ENCODE measurements at regions not wholly inside any gene's neighbourhood (a gene's known extent, or its start where the extent isn't known, plus 50 kb on each side); places are given as distances from the start of the nearest gene placed in this dataset.

- no peak overlapping the region for H3K27ac Mint-ChIP-seq
- H3K9me3 Mint-ChIP-seq, result peaks cover 0 to 5% (median under 1%) of the 10 kb centered on the region in 6 donors
- peaks cover 3 to 8% (median 4%) of the 10 kb centered on the region in 3 donors for H3K27me3 Mint-ChIP-seq (ENCODE audit: low read depth in 3 of 3)
- no peak for DNase-seq
- H3K4me1 Mint-ChIP-seq, result no peaks in the 10 kb centered on the region
- no peak overlapping the region for H3K4me3 Mint-ChIP-seq
- H3K36me3 Mint-ChIP-seq, result no peaks in the 10 kb centered on the region
Measured at GRCh38 chr14:34199585-34199984, 248.7 kb upstream of the EGLN3 start.

- peaks cover 0 to 5% (median 0%) of the 10 kb centered on the region in 6 donors for H3K9me3 Mint-ChIP-seq
- no peaks in the 10 kb centered on the region for H3K4me1 Mint-ChIP-seq
- H3K27me3 Mint-ChIP-seq (ENCODE audit: low read depth in 3 of 3), result peaks cover 3 to 7% (median 4%) of the 10 kb centered on the region in 3 donors
- no peak overlapping the region for H3K4me3 Mint-ChIP-seq
- H3K27ac Mint-ChIP-seq, result no peak overlapping the region
- DNase-seq, result no peak
- no peaks in the 10 kb centered on the region for H3K36me3 Mint-ChIP-seq
Measured at GRCh38 chr14:34198096-34198495, 247.2 kb upstream of the EGLN3 start.

DNA sequence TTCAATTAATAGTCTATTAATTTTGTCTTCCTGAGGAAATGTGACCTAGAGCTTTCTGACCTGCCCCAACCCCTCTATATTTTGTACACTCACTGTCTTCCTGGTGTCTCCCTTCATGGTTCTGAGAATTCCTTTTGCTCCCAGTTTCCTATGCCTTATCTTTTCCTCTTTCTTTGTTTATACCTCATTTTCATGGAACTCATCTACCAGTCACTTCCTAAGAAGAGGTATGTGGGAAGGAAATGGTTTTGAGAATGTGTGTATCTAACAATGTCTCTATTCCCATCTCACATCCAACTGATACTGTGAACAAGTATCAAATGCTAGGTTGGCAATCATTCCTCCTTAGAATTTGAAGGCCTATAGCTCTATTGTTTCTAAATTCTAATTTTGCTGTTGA lies 245.1 kb upstream of the EGLN3 start:
- H3K4me3 Mint-ChIP-seq, result no peak overlapping the region

DNA sequence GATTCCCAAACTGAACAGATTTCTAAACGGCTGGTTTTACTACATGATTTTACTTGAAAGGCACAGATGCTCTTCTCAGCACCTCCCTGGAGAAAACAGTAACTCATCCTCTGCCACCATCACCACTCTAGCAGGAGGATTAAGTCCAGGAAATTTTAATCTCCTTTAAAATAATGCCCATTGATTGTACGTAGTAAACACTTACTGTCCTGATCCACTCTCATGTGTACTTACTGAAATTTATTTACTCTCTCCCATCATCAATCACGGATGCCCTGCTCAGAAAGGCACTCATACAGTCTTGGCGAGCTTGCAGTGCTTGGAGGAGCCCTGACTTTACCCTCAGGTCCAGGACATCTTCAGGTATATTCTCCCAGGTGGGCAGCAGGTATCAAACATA lies 239.8 kb upstream of the EGLN3 start:
- Mint-ChIP-seq H3K27ac (no peak overlapping the region), H3K4me3 (no peak overlapping the region), H3K27me3 (ENCODE audit: low read depth in 3 of 3) (no peaks in the 10 kb centered on the region), H3K36me3 (no peaks in the 10 kb centered on the region), H3K4me1 (no peaks in the 10 kb centered on the region), H3K9me3 (peaks cover 0 to 4% (median under 1%) of the 10 kb centered on the region in 6 donors)
- no peak for DNase-seq

More for the DNA sequence above, 245.1 kb upstream of the EGLN3 start:
- Mint-ChIP-seq H3K27ac (no peak overlapping the region), H3K9me3 (peaks cover 0 to 5% (median 0%) of the 10 kb centered on the region in 6 donors), H3K36me3 (no peaks in the 10 kb centered on the region), H3K27me3 (ENCODE audit: low read depth in 3 of 3) (peaks cover 3 to 7% (median 4%) of the 10 kb centered on the region in 3 donors), H3K4me1 (no peaks in the 10 kb centered on the region)
- no peak for DNase-seq

DNA sequence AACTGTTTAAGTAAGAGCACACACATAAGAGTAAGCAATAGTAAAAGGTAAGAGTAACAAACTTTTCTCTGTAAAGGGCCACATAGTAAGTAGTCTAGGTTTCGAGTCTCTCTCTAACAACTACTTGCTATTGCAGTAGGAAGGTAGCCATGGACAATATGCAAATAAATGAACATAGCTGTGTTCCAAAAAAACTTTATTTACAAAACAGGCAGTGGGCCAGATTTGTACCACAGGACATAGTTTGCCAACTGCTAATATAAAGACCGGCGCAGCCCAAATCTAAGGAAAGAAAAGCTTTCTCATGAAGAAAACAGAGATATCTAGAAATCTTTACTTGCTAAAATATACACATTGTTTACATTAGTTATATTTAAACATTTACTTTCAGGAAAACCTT lies 239.0 kb upstream of the EGLN3 start:
- Mint-ChIP-seq H3K9me3 (peaks cover 0 to 3% (median 2%) of the 10 kb centered on the region in 6 donors), H3K27me3 (ENCODE audit: low read depth in 3 of 3) (no peaks in the 10 kb centered on the region), H3K27ac (no peak overlapping the region), H3K4me3 (no peak overlapping the region), H3K36me3 (no peaks in the 10 kb centered on the region), H3K4me1 (no peaks in the 10 kb centered on the region)
- DNase-seq, result no peak

GRCh38 chr14:34187519-34188044 lies 236.7 kb upstream of the EGLN3 start:
- no peaks in the 10 kb centered on the region for H3K36me3 Mint-ChIP-seq
- H3K4me3 Mint-ChIP-seq, result no peak overlapping the region
- DNase-seq, result no peak
- no peak overlapping the region for H3K27ac Mint-ChIP-seq
- no peaks in the 10 kb centered on the region for H3K27me3 Mint-ChIP-seq (ENCODE audit: low read depth in 3 of 3)
- H3K4me1 Mint-ChIP-seq, result no peaks in the 10 kb centered on the region
- H3K9me3 Mint-ChIP-seq, result peaks cover 0 to 5% (median 2%) of the 10 kb centered on the region in 6 donors

- Mint-ChIP-seq H3K27me3 (ENCODE audit: low read depth in 3 of 3) (no peaks in the 10 kb centered on the region), H3K27ac (no peak overlapping the region), H3K36me3 (no peaks in the 10 kb centered on the region), H3K9me3 (peaks cover 0 to 5% (median 2%) of the 10 kb centered on the region in 6 donors), H3K4me3 (no peak overlapping the region), H3K4me1 (no peaks in the 10 kb centered on the region)
- DNase-seq, result no peak
Measured at GRCh38 chr14:34187061-34187460, 236.2 kb upstream of the EGLN3 start.

DNA sequence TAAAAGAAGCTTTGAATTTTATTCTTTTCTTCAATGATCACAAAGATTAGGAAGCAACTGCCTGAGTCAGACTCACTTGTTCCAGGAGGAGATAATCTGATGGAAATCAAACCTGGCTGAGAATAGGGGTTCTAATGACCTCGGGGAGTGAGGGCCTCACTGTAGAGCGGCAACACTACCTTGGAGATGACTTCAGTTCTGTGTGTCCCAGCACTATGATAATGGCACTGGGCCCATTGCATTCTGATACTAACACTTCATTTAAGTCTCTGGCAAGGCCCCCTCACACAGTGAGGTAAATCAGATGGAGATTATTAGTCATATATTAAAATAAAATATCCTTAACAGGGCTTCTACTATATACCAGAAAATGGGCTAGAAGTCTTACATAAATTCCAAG lies 233.3 kb upstream of the EGLN3 start:
- Mint-ChIP-seq H3K9me3 (peaks cover 0 to 5% (median 3%) of the 10 kb centered on the region in 6 donors), H3K27ac (no peak overlapping the region), H3K27me3 (ENCODE audit: low read depth in 3 of 3) (peaks cover 0 to 2% (median 0%) of the 10 kb centered on the region in 3 donors), H3K36me3 (no peaks in the 10 kb centered on the region), H3K4me1 (no peaks in the 10 kb centered on the region), H3K4me3 (no peak overlapping the region)
- no peak for DNase-seq

DNA sequence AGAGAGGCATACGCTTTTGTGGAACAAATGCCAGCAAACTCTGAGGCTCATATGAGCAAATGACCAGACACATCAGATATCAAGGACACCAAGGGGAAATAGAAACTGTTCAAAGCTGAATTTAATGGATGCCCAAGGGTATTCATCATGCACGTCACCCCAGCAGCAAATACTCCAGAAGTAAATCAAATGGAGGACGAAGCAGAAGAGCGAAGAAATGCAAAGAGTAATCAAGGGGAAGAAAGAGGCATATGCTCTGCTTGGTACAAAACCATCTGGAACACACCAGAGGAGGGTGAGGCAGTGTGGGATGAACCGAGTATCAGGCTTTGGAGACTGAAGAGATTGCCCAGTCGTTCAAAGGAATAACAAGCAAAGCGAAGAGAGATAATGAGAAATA lies 232.6 kb upstream of the EGLN3 start:
- peaks cover 0 to 3% (median 0%) of the 10 kb centered on the region in 3 donors for H3K27me3 Mint-ChIP-seq (ENCODE audit: low read depth in 3 of 3)
- H3K4me1 Mint-ChIP-seq, result no peaks in the 10 kb centered on the region
- no peak overlapping the region for H3K27ac Mint-ChIP-seq
- H3K9me3 Mint-ChIP-seq, result peaks cover 0 to 5% (median 3%) of the 10 kb centered on the region in 6 donors
- H3K36me3 Mint-ChIP-seq, result no peaks in the 10 kb centered on the region
- DNase-seq, result no peak
- no peak overlapping the region for H3K4me3 Mint-ChIP-seq

GRCh38 chr14:34181338-34181737 lies 230.5 kb upstream of the EGLN3 start:
- Mint-ChIP-seq H3K9me3 (peaks cover 0 to 10% (median 2%) of the 10 kb centered on the region in 6 donors), H3K36me3 (peaks cover 0 to 4% (median 0%) of the 10 kb centered on the region in 3 donors)

DNA sequence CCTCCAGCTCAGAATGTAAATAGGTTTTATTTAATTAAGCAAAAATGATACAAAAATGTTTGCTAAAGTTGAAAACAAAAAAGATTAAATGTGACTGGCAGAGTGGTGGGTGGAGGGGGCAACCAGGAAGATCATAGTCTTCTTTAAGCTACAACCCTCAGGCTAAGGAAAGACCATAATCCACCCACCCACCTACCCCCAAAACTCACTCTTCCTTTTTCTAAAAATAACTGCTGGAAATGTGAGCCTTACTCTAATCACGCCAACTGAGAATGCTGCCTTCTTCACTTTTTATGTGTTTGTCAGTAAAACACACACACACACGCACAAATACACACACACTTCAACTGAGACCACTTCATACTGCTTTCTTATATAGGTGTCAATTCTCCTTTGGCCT lies 230.0 kb upstream of the EGLN3 start:
- no peaks in the 10 kb centered on the region for H3K4me1 Mint-ChIP-seq
- DNase-seq, result no peak
- H3K27ac Mint-ChIP-seq, result no peak overlapping the region
- no peak overlapping the region for H3K4me3 Mint-ChIP-seq
- H3K9me3 Mint-ChIP-seq, result peaks cover 0 to 10% (median 2%) of the 10 kb centered on the region in 6 donors
- peaks cover 0 to 4% (median 0%) of the 10 kb centered on the region in 3 donors for H3K36me3 Mint-ChIP-seq
- H3K27me3 Mint-ChIP-seq (ENCODE audit: low read depth in 3 of 3), result peaks cover 0 to 3% (median 1%) of the 10 kb centered on the region in 3 donors

More at GRCh38 chr14:34181338-34181737, 230.5 kb upstream of the EGLN3 start:
- Mint-ChIP-seq H3K27ac (no peak overlapping the region), H3K27me3 (ENCODE audit: low read depth in 3 of 3) (peaks cover 0 to 3% (median 1%) of the 10 kb centered on the region in 3 donors), H3K4me3 (no peak overlapping the region), H3K4me1 (no peaks in the 10 kb centered on the region)
- no peak for DNase-seq

DNA sequence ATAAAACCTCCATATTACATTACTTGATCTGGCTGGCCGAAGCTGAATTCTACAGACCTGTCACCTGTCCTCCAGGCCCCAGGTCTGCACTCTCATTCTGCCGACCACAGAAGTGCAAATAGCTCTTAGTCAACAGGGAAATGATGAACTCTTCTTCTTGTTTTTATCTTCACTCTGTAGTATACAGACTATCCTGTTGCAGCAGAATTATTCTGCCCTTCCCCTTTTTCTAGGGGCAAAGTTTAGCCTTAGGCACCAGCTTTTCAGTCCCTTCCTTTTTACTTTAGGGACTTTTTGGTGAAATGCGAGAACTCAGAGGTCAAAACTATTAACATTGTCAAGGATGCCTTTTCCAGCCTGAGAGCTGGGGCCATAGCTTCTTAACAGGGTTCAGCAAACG lies 229.6 kb upstream of the EGLN3 start:
- Mint-ChIP-seq H3K36me3 (peaks cover 0 to 4% (median 0%) of the 10 kb centered on the region in 3 donors), H3K27me3 (ENCODE audit: low read depth in 3 of 3) (peaks cover 0 to 3% (median 1%) of the 10 kb centered on the region in 3 donors), H3K9me3 (peaks cover 0 to 10% (median 2%) of the 10 kb centered on the region in 6 donors), H3K4me1 (no peaks in the 10 kb centered on the region), H3K27ac (no peak overlapping the region), H3K4me3 (no peak overlapping the region)
- DNase-seq, result no peak

DNA sequence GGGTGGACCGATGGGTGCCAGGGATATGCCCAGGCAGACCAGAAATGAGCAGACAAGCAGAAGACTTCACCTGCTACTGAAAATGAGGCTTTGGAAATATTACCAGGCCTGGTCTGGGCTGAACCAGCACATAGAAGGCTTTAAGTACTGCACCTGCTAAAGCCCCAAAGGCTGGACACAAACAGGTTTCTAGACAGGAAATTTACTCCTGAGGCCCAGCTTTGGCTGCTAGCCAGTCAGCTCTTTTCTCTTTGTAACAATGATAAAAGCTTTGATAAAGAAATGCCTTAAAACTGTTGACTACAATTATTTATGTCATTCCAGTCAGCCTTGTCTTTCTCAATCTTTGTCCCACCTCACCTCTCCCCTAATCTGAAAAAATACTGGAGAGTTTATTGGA lies 228.9 kb upstream of the EGLN3 start:
- peaks cover 0 to 7% (median 0%) of the 10 kb centered on the region in 6 donors for H3K9me3 Mint-ChIP-seq
- no peak for DNase-seq
- no peak overlapping the region for H3K4me3 Mint-ChIP-seq
- H3K36me3 Mint-ChIP-seq, result peaks cover 0 to 4% (median 0%) of the 10 kb centered on the region in 3 donors
- no peaks in the 10 kb centered on the region for H3K4me1 Mint-ChIP-seq
- no peak overlapping the region for H3K27ac Mint-ChIP-seq
- peaks cover 0 to 3% (median 1%) of the 10 kb centered on the region in 3 donors for H3K27me3 Mint-ChIP-seq (ENCODE audit: low read depth in 3 of 3)

- Mint-ChIP-seq H3K4me1 (no peaks in the 10 kb centered on the region), H3K4me3 (no peak overlapping the region), H3K9me3 (peaks cover 0 to 7% (median under 1%) of the 10 kb centered on the region in 6 donors), H3K36me3 (peaks cover 0 to 4% (median 0%) of the 10 kb centered on the region in 3 donors), H3K27me3 (ENCODE audit: low read depth in 3 of 3) (peaks cover 1 to 3% (median 1%) of the 10 kb centered on the region in 3 donors), H3K27ac (no peak overlapping the region)
- no peak for DNase-seq
Measured at GRCh38 chr14:34177466-34177865, 226.6 kb upstream of the EGLN3 start.

GRCh38 chr14:34175574-34175973 lies 224.7 kb upstream of the EGLN3 start:
- Mint-ChIP-seq H3K9me3 (peaks cover 0 to 6% (median under 1%) of the 10 kb centered on the region in 6 donors), H3K36me3 (peaks cover 0 to 4% (median 0%) of the 10 kb centered on the region in 3 donors), H3K27ac (no peak overlapping the region), H3K4me3 (no peak overlapping the region), H3K27me3 (ENCODE audit: low read depth in 3 of 3) (peaks cover 1 to 3% (median 1%) of the 10 kb centered on the region in 3 donors), H3K4me1 (no peaks in the 10 kb centered on the region)
- no peak for DNase-seq
